ENCODE measurements at regions not wholly inside any gene's neighbourhood (a gene's known extent, or its start where the extent isn't known, plus 50 kb on each side); places are given as distances from the start of the nearest gene placed in this dataset.

DNA sequence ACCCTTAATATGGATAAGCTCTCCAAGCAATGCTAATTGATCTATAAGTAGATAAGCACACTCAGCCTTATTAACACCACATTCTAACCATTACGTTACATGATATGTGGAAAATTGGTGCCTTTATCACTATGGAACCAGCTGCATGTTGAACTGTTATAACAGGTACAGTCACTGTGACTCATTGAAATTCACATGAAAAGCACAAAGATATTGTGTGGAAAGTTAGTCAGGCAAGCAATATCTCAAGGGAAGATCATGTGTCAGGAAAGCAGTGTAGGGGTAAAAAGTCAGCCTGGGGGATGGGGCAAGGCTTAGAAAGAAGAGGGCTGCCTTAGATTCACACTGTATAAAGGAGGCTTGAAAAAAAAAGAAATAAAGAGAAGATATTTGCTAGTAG lies 313.7 kb upstream of the SMIM31 start:
- Mint-ChIP-seq H3K36me3 (no peaks in the 10 kb centered on the region), H3K4me1 (ENCODE audit: unreplicated experiment) (peaks cover 11% of the 10 kb centered on the region), H3K27ac (no peak overlapping the region), H3K4me3 (peak overlapping the region; percentile 10), H3K9me3 (no peaks in the 10 kb centered on the region), H3K27me3 (peaks cover 7% of the 10 kb centered on the region)
- no peak for DNase-seq (ENCODE audit: extremely low spot score, unreplicated experiment)
- TF ChIP-seq, protein P1, sequence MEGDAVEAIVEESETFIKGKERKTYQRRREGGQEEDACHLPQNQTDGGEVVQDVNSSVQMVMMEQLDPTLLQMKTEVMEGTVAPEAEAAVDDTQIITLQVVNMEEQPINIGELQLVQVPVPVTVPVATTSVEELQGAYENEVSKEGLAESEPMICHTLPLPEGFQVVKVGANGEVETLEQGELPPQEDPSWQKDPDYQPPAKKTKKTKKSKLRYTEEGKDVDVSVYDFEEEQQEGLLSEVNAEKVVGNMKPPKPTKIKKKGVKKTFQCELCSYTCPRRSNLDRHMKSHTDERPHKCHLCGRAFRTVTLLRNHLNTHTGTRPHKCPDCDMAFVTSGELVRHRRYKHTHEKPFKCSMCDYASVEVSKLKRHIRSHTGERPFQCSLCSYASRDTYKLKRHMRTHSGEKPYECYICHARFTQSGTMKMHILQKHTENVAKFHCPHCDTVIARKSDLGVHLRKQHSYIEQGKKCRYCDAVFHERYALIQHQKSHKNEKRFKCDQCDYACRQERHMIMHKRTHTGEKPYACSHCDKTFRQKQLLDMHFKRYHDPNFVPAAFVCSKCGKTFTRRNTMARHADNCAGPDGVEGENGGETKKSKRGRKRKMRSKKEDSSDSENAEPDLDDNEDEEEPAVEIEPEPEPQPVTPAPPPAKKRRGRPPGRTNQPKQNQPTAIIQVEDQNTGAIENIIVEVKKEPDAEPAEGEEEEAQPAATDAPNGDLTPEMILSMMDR (conservative IDR thresholded peaks at IDR 0.05): no peak

DNA sequence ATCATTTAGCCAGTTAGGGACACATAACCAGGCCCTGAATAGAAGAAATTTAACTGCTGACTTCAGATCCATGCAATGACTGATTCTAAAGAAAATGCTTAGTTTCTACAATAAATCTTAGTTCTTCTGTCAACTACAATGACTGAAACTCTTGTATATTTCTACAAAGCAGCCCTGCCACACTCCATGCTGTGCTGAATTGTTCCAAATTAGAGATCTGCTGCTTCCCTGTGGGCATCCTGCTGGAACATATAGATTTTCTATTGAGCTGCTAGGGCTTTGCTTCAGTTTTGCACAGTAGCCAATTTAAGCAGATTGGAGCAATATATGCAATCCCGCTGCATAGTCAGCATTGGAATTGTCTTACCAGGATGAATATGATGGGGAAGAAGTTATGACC lies 312.8 kb upstream of the SMIM31 start:
- TF ChIP-seq, protein P1 (conservative IDR thresholded peaks at IDR 0.05): no peak

DNA sequence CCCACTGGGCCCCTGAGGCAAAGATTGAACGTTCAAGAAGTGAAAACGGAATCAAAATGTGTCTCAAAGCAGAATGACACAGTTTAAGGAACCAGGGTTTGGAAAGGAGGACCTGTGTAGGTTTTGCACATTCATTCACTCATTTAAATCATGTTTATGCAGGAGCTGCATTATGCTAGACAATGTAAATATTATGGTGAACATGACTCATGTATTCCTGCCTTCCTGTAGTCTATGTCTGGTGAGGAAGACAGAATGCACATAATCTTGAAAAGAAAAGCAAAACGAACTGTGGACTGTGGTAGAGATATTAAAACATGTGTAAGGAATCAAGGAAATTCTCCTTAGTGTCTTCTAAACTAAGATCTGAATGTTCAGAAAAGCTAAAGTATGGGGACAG lies 311.8 kb upstream of the SMIM31 start:
- no peaks in the 10 kb centered on the region for H3K36me3 Mint-ChIP-seq
- no peaks in the 10 kb centered on the region for H3K9me3 Mint-ChIP-seq
- peaks cover 7% of the 10 kb centered on the region for H3K27me3 Mint-ChIP-seq
- H3K4me3 Mint-ChIP-seq: no peak overlapping the region
- H3K27ac Mint-ChIP-seq: no peak overlapping the region
- TF ChIP-seq, protein P1 (conservative IDR thresholded peaks at IDR 0.05): no peak
- no peak for DNase-seq (ENCODE audit: extremely low spot score, unreplicated experiment)
- peaks cover 11% of the 10 kb centered on the region for H3K4me1 Mint-ChIP-seq (ENCODE audit: unreplicated experiment)

More for the DNA sequence above, 312.8 kb upstream of the SMIM31 start:
- Mint-ChIP-seq H3K27ac (no peak overlapping the region), H3K27me3 (peaks cover 7% of the 10 kb centered on the region), H3K36me3 (no peaks in the 10 kb centered on the region), H3K4me3 (no peak overlapping the region), H3K9me3 (no peaks in the 10 kb centered on the region), H3K4me1 (ENCODE audit: unreplicated experiment) (peaks cover 11% of the 10 kb centered on the region)
- DNase-seq (ENCODE audit: extremely low spot score, unreplicated experiment): no peak

DNA sequence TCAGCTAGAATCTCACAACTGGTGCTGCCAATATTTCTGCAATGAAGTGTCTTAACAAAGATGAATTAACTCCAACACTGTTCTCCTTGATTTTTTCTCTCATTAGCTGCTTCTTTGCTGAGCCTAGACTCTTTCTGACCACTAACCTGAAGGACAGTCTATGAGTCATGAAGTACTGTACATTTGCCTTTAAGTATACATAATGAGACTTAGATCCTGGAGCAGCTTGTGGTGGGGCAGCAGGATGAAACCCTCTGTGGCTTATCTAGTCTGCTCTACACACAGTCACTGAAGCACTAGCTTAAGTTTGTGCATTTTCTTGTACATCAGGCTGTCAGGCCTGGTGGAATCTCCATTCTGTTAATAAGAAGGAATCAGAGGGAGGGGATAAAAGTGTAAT lies 307.4 kb upstream of the SMIM31 start:
- DNase-seq (ENCODE audit: extremely low spot score, unreplicated experiment): no peak
- Mint-ChIP-seq H3K27ac (no peak overlapping the region), H3K36me3 (no peaks in the 10 kb centered on the region), H3K27me3 (peaks cover 7% of the 10 kb centered on the region), H3K4me1 (ENCODE audit: unreplicated experiment) (no peaks in the 10 kb centered on the region), H3K4me3 (no peak overlapping the region), H3K9me3 (no peaks in the 10 kb centered on the region)
- TF ChIP-seq, protein P1 (conservative IDR thresholded peaks at IDR 0.05): no peak

DNA sequence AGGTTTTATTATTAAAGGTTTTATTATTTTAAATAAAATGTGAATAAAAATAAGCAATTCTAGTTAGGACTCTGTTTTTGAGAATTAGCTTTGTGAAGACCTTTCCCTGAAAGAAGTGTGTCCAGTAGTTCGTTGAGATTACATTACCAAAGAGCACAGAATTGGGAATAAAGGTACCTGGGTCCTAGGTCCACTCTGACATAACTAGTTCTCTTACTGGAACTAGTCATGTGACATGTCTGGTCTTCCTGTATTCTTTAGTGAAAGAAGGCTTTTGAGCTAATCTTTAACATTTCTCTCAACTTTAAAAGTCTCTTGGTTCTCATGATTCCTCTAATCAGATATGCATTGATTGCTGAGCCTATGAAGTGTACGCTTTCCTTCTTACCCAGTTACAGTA lies 292.0 kb upstream of the SMIM31 start:
- TF ChIP-seq, protein P1 (conservative IDR thresholded peaks at IDR 0.05): no peak
- Mint-ChIP-seq H3K9me3 (no peaks in the 10 kb centered on the region), H3K27me3 (peaks cover 3% of the 10 kb centered on the region), H3K4me3 (no peak overlapping the region), H3K36me3 (no peaks in the 10 kb centered on the region), H3K27ac (no peak overlapping the region), H3K4me1 (ENCODE audit: unreplicated experiment) (no peaks in the 10 kb centered on the region)
- DNase-seq (ENCODE audit: extremely low spot score, unreplicated experiment): no peak

DNA sequence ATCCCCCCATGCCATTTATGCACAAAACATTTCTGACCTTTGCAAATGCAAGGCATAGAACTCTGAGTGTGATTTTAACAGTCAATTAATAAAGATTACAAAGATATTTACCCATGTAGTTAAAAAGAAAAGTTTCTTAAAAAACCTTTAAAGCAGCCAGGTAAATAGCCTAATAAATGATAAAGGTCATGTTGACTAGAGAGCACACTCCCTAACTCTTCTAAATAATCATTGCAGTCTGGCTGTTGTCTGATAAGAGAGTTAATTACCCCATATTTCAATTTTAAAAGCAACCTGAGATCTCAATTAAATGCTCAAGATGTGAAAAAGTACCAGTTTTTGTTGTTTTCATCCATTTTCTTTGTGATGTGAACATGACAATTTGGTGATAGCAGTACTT lies 291.5 kb upstream of the SMIM31 start:
- TF ChIP-seq, protein P1 (conservative IDR thresholded peaks at IDR 0.05): no peak
- H3K4me3 Mint-ChIP-seq: no peak overlapping the region

More for the DNA sequence above, 291.5 kb upstream of the SMIM31 start:
- DNase-seq (ENCODE audit: extremely low spot score, unreplicated experiment): no peak
- no peaks in the 10 kb centered on the region for H3K36me3 Mint-ChIP-seq
- H3K27ac Mint-ChIP-seq: no peak overlapping the region
- no peaks in the 10 kb centered on the region for H3K9me3 Mint-ChIP-seq
- H3K27me3 Mint-ChIP-seq: peaks cover 3% of the 10 kb centered on the region
- H3K4me1 Mint-ChIP-seq (ENCODE audit: unreplicated experiment): no peaks in the 10 kb centered on the region

All from type B pancreatic cell (in vitro differentiated cells).